ENCODE measurements at regions not wholly inside any gene's neighbourhood (a gene's known extent, or its start where the extent isn't known, plus 50 kb on each side); places are given as distances from the start of the nearest gene placed in this dataset.

DNA sequence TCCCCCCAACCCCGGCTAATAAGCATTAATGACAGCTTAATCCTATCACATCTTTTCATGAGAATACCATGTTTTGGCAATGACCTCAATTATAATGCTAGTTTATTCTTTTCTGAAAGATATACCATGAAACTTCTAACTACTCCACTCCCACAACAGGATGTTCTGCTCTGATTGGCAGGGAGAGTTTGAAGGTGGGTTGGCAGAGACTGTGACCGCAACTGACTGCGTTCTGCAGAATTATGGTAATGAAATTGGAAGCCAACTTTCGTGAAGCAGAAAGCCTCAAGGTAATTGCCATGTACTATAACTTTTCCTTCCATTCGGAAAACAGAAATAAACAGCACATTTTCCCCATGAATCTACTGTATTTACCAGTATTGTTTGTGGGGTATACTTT lies 288.2 kb upstream of the SEMA3D start:
- FAIRE-seq (no peak), DNase-seq (ENCODE audit: insufficient read length, low spot score) (no peak)

DNA sequence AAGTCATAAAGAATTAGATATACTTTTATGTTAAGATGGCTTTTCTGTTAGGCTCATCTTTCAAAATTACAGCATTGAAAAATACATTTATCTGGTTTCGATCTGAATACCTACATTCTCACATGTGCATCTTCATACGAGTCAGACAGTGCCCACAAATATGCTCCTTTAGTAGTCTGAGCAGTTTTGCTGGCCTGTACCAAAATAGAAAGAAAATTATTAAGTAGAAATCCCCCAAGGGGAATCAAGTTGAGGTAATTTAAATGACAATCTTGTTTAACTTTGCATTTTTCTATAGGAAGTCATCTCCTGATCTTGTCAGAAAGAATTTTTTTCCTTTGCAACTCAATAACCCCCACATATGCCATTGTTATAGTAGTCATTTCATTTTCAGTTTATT lies 287.4 kb upstream of the SEMA3D start:
- no peak for DNase-seq (ENCODE audit: insufficient read length, low spot score)

DNA sequence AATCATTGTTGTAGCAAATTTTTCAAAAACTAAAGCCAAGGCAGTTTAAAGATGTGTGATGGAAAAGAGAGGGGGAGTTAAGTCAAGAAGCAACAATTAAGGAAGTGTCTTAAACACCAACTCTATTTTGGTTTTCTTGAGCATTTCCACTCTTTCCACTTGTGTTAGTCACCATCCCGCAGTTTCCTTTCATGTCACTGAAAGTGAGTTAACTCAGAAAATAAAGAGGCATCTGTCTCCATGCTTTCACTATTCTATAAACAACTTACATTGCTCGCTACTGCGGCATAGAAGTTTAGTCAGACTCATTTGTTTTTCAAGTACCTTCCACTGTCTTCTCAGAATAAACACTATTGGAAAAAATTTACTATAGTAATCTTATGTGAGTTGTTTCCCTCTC lies 284.9 kb upstream of the SEMA3D start:
- no peak for DNase-seq (ENCODE audit: insufficient read length, low spot score)
- FAIRE-seq = no peak

More for the DNA sequence above, 287.4 kb upstream of the SEMA3D start:
- no peak for FAIRE-seq

DNA sequence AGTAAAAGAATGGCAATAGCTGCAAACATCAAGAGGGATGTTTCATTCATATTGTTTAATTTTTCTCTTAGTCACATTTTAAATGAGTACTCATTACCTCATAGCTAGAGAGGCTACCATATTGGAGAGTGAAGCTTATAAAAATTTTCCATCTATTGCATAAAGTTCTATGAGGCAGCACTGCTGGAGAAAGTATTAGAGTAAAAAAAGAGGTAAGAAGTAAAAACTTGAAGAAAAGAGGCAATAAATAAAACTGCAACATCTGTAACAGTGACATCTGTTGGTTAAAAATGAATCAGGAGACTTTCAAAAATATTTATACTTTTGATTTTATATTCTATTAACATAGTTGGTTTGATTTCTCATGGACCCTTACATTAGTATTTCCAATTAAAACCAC lies 284.5 kb upstream of the SEMA3D start:
- no peak for FAIRE-seq
- no peak for DNase-seq (ENCODE audit: insufficient read length, low spot score)

DNA sequence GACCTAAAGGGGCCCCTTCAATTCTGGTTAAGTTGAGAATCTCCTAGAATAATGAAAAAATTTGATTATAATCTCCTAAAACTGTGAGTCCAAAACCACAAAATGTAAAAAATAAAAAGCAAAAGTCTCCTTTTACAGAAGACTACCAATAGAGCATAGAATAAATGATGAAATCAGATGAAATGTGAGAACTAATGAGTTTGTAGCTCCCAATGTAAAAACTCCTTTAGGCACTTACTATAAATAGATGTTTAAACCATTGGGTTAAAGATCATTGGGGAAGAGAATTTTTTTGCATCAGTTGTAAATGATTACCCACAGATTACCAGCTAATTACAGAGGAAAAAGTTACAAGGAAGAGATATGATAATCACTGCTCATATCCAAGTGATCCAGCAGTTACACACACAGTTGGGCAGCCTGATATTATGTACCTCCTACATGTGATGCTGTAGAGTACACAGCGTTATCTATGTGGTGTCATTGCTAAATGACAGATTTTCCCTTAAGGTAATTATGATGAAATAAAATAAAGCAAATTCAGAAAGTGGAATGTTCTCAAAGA lies 282.7 kb upstream of the SEMA3D start:
- DNase-seq (ENCODE audit: insufficient read length, low spot score) (no peak), FAIRE-seq (no peak)

DNA sequence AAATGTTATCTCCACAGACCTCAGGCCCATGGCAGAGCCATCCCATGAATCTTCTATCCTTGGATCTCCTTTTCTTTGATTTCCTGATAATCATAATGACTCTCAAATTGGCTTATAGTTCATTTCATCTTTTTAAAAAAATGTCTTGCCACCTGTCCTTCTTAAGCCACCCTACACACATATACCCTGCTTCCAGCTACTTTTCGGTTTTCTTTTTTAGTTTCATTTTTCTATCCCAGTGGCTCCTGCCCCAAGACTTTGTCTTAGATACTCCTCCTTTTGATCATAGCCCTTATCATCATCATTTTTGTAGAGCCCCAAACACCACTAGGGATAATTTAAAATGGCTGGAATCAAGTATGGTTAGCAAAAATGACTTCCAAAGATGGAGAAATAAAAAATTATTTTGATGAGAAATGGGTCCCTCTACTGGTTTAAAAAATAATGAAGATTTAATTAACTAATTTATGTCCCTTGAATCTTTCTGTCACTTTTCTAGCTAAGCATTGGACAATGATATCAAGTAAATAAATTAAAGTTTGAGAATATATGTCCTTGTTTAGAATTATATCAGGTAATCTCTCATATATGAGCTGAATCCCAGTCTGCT lies 277.3 kb upstream of the SEMA3D start:
- no peak for DNase-seq (ENCODE audit: insufficient read length, low spot score)
- FAIRE-seq = no peak

DNA sequence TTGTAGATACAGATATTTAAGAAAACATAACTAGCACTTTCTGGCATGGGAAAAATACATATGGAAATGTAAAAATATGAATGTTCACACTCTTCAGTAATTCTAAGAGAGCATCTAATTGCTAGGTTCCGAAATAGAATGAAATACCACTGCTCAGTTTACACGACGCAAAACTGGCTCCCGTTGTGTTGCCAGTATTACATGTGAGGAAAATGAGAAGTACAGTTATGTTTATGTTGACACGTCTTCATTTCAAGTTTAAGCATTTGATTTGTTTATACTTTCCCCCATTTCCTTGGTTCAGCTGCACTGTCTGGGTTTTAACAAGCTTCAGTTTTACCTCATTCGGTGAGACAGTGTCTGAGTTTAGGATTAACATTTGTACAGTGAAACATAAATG lies 275.8 kb upstream of the SEMA3D start:
- no peak for DNase-seq (ENCODE audit: insufficient read length, low spot score)
- FAIRE-seq = no peak

DNA sequence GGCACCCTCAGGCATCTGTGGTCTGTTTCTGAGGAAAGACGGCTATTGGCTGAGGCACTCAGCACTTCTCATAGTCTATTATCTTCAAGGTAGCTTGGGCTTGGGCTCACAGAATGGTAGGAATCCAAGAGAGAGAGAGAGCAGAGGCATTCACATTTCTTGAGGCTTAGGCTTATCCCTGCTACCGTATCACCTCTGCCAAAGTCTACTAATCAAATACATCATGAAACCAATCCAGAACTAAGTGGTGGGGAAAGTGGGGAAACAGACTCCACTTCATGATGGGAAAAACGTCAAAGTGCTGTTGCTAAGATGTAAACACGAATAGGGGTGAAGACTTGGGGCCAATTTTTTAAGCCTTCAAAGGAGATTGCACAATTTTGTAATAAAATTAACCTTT lies 271.1 kb upstream of the SEMA3D start:
- DNase-seq (ENCODE audit: insufficient read length, low spot score) (no peak), FAIRE-seq (no peak)

DNA sequence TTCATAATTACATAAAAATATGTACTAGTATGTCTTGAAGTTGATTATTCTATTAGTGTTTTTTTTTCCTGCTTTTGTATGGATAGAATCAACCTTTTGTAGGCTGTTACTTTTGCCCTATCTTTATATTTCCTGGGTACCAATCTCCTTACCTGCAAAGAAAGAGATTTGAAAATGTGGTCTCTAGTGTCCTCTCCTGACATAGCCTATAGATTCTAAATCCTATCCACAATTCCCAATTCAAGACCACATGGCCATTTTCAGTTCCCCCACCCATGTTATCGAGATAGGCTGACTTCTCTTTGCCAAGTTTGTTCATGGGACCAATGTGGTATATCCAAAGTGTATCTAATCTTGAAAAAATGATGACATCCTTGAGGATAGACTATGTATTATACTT lies 269.4 kb upstream of the SEMA3D start:
- no peak for DNase-seq (ENCODE audit: insufficient read length, low spot score)
- FAIRE-seq = no peak

DNA sequence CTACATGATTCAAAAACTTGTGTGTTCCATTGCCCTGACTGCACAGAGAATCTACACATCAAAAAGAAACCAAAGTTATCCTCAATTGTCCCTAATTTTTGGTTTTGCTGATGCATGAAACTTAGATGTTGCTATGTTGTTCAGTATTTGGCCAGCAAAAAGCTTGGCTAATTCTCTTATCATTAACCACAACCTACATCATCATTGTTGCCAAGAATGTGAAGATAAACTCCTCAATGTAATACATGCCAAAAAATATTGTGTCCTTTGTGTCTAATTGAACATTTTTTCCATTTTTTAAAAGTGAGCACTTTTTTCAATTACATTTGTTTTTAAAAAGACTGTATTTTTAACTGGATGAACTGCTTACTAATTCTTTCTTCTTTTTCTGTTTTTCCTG lies 268.0 kb upstream of the SEMA3D start:
- DNase-seq (ENCODE audit: insufficient read length, low spot score) = no peak
- FAIRE-seq = no peak

DNA sequence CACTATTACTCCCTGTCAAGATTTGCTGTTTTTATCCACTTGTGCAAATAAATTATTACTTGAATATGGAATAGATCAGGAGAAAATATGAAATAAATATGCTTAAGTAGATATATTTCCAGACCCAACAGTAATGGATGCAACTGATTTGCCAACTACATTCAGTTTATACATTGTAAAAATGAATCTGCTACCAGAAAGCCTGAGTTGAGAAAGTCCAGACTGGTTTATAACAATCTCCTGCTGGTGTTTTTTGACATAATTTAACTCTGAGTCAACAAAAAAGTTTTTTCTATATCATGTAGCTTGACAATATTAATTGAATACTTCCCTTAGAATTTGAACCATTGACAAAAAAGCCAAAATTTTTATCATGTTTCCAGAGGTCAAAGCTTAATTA lies 265.8 kb upstream of the SEMA3D start:
- FAIRE-seq = no peak
- DNase-seq (ENCODE audit: insufficient read length, low spot score) = no peak

DNA sequence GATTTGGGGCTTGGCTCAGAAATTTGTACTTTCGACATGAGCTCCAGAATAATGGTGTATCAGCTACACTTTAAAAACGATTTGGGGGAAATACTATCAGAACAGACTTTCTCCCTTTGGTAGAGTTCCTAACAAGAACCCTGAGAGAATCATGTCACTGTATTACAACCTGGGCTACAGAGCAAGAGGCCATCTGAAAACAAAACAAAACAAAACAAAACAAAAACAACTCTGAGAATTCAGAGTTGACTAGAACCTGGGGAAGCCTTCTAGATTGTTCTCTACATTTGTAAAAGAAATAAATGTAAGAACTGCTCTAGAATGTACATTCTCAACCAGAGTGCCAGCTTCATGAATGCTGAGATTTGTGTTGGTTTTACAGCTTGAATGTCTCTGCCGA lies 262.6 kb upstream of the SEMA3D start:
- DNase-seq (ENCODE audit: insufficient read length, low spot score) (no peak), FAIRE-seq (no peak)

DNA sequence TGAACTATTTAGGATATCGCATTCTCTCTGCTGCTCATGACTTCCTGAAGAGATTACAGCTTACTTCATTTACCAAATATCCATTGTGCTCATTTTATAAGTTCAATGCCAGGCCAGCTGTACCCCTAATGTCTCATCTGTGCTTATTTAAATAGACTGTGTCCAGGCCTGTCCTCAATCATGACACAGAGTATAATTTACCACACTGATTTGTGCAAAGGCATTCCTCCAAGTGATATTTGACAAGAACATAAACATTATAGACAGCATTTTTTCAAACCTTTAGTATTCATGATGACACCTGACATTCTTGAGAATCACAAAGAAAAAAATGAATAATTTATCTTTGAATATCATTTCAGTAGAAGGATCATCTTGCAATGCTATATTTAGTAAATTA lies 260.1 kb upstream of the SEMA3D start:
- FAIRE-seq (no peak), DNase-seq (ENCODE audit: insufficient read length, low spot score) (no peak)

DNA sequence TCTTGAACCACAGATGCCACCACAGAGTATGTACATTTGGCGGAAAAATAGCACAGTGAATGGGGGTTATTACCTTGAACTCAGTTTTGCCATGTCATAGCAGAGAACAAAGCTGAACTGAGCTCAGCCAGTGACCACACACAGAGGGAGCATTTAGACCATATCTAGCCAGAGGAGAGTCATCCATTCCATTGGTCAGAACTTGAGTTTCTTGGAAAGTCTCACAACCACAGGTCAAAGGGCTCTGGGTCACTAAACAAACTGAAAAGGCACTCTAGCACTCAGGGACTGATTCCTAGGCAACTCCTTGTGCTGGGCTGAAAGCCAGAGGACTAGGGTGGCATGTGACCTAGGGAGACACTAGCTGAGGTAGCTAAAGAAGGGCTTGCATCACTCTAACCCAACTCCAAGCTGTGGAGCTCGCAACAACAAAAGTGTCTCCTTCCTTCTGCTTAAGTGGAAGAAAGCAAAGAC lies 239.7 kb upstream of the SEMA3D start:
- FAIRE-seq (no peak), DNase-seq (ENCODE audit: insufficient read length, low spot score) (no peak)

DNA sequence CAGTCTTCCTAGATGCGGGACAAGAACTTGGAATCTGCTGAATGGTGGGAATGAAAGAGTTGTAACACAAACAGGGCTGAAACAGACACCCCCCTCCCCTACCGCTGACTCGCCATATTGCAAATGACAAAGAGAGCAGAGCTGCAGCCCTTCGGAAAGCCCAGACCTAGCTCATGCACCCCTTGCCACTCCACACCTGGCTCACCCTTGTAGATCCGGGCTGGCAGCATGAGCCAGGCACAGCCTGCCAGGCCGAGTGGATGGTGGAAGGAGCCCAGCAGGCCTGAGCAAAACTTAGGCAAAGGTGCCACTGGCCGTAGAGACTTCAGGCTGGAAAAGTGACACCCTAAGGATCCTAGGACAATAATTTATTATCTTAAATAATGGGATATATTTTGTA lies 237.4 kb upstream of the SEMA3D start:
- no peak for DNase-seq (ENCODE audit: insufficient read length, low spot score)
- no peak for FAIRE-seq

DNA sequence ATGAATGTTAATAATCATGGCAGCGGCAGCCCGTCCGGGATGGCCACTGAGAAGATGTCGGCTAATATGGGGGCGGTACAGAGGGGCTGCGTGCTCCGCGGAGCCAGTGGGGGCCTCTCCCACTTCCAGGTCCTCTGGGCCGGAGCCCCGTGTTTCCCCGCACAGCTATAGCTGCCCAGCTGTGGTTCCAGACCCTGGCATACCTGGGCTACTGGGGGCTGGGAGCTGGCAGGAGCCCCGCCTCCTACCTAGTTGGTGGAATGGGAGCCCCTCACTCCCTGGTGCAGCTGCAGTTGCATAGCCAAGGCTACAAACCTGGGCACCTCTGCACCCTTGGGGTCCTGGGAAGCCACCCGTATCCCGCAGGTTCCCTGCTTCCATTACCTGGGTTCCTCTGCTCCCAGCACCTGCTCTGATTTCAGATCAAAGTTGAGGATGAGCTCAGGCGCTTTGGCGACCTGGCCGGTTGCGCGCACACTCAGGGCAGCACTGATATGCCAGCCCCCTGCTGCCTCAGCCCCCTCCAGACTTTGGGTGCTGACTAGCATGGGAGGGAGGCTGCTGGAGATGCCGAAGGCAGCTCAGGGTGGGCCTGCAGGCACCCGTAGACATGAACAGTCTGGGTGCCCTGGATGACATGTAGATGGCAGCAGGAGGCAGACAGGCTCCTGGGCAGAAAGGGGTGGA lies 236.5 kb upstream of the SEMA3D start:
- DNase-seq (ENCODE audit: insufficient read length, low spot score) (no peak), FAIRE-seq (no peak)

DNA sequence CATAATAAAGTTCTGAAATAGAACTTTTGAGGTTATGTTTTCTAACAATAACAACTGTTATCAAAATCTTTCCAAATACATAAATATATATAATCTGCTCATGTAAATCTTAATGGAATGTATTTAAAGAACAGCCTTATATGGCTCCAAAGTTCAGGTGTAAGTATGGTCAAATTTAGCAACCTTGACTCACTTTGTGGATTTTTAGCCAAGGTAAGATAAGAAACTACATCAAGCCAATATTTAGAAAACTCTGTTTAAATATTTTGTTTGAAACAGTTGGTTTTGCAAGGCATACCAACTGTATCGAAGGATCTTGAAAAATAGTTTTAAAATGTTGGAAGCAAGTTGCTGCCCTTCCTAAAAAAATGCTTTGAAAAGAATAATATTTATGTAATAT lies 228.9 kb upstream of the SEMA3D start:
- DNase-seq (ENCODE audit: insufficient read length, low spot score) (no peak), FAIRE-seq (no peak)

DNA sequence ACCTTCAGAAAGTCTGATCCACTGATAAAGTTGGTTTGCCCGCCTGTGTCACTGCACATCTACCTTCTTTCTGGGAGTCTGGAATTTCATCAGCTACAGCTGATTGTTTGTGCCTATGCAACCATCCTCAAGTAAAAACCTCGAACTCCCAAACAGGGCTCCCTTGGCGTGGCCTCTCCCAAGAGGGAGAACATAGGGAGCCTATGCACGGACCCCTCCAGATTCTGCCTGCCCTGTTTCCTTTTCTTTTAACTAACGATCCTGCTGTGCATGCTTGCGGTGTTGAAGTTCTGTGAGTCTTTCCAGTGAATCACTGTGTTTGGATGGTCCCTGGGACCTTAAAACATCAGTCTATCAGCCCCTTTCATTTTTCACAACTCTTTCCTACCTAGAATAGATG lies 226.9 kb upstream of the SEMA3D start:
- FAIRE-seq = no peak
- no peak for DNase-seq (ENCODE audit: insufficient read length, low spot score)

DNA sequence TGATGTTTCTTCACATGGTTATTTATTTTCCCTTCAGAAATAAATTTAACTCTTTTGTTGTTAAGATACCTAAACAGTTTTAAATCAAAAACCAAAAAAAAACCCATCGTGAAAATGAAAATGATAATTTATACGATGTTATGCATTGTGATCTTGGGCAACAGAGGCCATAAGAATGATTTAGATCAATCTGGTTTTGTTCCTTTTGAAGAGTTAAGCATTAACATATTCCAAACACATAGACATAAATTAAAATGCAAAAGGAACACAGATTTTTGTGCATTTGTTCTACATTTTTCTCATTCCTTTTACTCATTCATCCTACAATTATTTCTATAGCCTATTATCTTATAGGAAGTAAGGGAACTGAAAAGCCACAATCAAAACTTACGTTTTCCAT lies 226.1 kb upstream of the SEMA3D start:
- no peak for DNase-seq (ENCODE audit: insufficient read length, low spot score)
- FAIRE-seq = no peak

DNA sequence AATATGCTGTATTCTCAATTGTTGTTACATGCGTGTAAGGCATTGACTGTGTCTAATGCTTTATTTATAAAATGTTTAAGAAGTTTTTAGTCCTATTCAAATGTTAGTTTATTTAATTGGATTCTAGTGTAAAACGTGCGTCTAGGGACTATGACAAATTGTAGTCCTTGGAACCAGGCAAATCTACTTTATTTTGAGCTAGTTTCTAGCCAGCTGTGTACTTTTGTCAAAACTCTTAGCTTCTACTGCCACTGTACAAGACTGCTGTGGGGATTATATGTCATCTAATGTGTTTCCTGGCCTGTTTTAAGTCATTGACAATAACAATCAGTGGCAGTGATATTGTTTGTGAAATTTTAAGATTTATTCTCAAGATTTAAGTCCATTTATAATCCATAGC lies 220.5 kb upstream of the SEMA3D start:
- FAIRE-seq (no peak), DNase-seq (ENCODE audit: insufficient read length, low spot score) (no peak)

DNA sequence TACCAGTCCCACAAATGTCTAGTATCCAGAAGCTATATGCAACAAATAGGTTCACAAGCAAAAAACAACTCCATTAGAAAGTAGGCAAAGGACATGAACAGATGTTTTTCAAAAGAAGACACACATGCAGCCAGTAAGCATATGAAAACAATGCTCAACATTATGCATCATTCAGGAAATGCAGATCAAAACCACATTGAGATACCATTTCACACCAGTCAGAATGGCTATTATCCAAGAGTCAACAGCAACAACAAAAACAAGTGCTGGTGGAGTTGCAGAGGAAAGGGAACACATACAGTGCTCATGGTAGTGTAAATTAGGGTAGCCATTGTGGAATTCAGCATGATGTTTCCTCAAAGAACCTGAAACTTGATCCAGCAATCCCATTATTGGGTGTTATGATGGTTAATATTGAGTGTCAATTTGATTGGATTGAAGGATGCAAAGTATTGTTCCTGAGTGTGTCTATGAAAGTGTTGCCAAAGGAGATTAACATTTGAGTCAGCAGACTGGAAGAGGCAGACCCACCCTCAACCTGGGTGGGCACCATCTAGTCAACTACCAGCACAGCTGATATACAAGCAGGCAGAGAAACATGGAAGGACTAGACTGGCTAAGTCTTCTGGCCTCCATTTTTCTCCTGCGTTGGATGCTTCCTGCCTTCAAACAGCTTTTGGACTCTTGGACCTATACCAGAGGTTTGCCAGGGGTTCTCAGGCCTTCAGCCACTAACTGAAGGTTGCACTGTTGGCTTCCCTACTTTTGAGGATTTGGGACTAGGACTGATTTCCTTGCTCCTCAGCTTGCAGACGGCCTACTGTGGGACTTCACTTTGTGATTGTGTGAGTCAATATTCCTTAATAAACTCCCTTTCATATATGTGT lies 218.4 kb upstream of the SEMA3D start:
- FAIRE-seq = no peak
- DNase-seq (ENCODE audit: insufficient read length, low spot score) = no peak

Measured in HTR-8/SVneo (cell line).